Right lobe of liver (tissue), 4 donors: ENCODE measurements at regions not wholly inside any gene's neighbourhood (a gene's known extent, or its start where the extent isn't known, plus 50 kb on each side); places are given as distances from the start of the nearest gene placed in this dataset.

Experiments used
- CTCF ChIP-seq, 4 donors: fragments of 200-600 bp in 3 of 4; fragments of 450-650 bp in 1 of 4; IDR thresholded peaks; one replicate each; pipeline versions ENCODE4 v1.5.1 to v1.8.0; 2016 to 2022; ENCODE audit warnings: antibody characterized with exemption in 4 of 4, mild to moderate bottlenecking in 2 of 4
- POLR2A ChIP-seq: fragments of 450-650 bp; IDR thresholded peaks from one replicate; pipeline ENCODE4 v1.6.1; 2017; ENCODE audit warnings: antibody characterized with exemption, mild to moderate bottlenecking
- donor health status: DM: no; HTN: no; CAD: no.
- donor health status: DM: no; HTN: no; CAD: no.
- donor health status: DM: no; HTN: yes; CAD: no.

- TF ChIP-seq CTCF (IDR thresholded peaks at IDR 0.05) (no peak), POLR2A (no peak)
These were observed 242.1 kb downstream of the DLL1 start for GRCh38 chr6:170048615-170049256.
